GM12865 (cell line): ENCODE measurements at regions not wholly inside any gene's neighbourhood (a gene's known extent, or its start where the extent isn't known, plus 50 kb on each side); places are given as distances from the start of the nearest gene placed in this dataset.
"Not testable (repeated sequence)": the region's sequence is repeated elsewhere in the genome, so short reads cannot be mapped to it uniquely, and the experiment has no call there.

Source experiments
- DNase-seq: peaks from one replicate; pipeline ENCODE4 v3.0.0; 2010; ENCODE audit warnings: low read depth
- H3K4me3 ChIP-seq: 2 replicates; pipeline ENCODE4 v1.5.1; 2011; ENCODE audit warnings: mild to moderate bottlenecking, low read depth, low read length, control low read depth
- TF ChIP-seq, protein P1 (sequence below): IDR thresholded peaks from 2 replicates; pipeline ENCODE4 v1.5.1; 2011; ENCODE audit warnings: low read length, control low read depth, low read depth, inconsistent platforms; ENCODE audit not compliant: insufficient read depth; ENCODE audit errors: missing control alignments

DNA sequence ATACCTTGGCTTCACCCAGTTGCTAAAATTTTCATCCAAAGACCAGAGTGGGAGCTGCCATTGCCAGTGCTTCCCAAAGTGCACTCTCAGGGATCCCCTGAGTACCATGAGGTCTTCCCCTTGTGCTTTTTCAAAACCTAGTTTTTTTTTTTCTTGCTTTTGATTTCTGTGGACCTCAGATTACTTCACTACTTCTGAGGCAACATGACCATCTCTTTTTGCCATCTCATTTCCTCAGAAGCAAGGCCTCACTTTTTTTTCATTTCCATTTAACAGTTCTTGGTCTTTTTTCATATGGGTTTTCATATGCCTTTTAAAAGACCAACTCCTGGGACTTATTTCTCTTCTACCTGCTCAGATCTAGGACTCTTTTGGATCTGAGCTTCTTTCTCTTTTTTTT, 64.1 kb upstream of the MMS22L start:
- no peak for DNase-seq
- TF ChIP-seq, protein P1, sequence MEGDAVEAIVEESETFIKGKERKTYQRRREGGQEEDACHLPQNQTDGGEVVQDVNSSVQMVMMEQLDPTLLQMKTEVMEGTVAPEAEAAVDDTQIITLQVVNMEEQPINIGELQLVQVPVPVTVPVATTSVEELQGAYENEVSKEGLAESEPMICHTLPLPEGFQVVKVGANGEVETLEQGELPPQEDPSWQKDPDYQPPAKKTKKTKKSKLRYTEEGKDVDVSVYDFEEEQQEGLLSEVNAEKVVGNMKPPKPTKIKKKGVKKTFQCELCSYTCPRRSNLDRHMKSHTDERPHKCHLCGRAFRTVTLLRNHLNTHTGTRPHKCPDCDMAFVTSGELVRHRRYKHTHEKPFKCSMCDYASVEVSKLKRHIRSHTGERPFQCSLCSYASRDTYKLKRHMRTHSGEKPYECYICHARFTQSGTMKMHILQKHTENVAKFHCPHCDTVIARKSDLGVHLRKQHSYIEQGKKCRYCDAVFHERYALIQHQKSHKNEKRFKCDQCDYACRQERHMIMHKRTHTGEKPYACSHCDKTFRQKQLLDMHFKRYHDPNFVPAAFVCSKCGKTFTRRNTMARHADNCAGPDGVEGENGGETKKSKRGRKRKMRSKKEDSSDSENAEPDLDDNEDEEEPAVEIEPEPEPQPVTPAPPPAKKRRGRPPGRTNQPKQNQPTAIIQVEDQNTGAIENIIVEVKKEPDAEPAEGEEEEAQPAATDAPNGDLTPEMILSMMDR = no peak
- no peak overlapping the region for H3K4me3 ChIP-seq

DNA sequence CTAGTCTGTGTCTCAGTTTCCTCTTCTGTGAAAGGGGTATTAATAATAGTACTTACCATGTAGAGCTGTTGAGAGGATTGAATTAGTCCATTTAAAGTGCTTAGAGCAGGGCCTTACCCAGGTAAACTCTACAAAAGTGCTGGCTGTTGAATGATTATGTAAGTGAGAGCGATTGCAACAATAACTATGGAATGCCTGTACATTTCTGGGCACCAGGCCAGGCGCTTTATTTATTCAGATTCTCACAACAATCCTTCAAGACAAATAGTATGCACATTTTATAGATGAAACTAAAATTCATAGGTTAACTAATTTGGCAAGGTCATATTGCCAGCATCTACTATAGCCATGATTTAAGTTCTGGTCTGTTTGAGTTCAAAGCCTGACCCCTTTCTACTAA, 78.3 kb upstream of the MMS22L start:
- no peak for DNase-seq
- H3K4me3 ChIP-seq = no peak overlapping the region

DNA sequence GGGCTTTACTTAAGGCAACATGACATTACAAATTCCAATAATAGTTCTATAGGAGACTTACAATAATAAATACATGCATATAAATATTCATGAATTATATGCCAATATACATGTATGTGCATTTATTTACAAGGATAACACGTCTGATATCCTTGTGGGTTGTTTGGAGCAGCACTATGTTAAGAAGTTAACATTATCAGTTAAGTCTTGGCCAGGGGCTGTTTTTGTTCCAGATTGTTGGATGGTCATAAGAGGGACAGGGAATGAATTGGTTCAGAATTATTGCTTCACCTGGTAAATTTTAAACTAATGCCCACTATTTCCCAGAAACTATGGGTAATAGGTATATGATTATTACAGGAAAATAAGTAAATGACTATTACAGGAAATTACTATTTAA, 81.3 kb upstream of the MMS22L start:
- TF ChIP-seq, protein P1 = no peak
- no peak for DNase-seq
- H3K4me3 ChIP-seq = no peak overlapping the region

More for the DNA sequence above, 78.3 kb upstream of the MMS22L start:
- TF ChIP-seq, protein P1 = no peak

DNA sequence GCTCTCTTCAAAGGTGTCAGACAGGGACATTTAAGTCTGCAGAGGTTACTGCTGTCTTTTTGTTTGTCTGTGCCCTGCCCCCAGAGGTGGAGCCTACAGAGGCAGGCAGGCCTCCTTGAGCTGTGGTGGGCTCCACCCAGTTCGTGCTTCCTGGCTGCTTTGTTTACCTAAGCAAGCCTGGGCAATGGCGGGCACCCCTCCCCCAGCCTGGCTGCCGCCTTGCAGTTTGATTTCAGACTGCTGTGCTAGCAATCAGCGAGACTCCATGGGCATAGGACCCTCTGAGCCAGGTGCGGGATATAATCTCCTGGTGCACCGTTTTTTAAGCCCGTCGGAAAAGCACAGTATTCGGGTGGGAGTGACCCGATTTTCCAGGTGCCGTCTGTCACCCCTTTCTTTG, 99.1 kb upstream of the MMS22L start:
- not testable (repeated sequence) for DNase-seq, H3K4me3 ChIP-seq

DNA sequence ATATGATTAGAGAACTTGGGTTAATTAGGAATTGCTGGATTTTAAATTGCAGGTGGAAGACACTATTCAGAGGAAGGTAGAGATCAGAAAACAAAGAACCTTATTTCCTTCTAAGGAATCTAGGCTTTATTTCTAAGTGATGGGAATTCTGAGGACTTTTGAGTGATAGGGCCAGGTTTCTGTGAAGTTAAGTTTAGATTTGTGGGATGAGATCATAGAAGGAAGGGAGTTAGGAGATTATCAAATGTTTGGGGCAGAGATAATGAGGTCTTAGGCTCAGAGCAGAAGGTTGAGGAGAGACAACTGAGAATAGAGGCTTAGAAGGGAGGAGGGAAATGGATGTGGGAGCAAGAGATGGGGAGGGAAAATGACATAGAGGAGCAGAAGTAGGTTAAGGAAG, 109.7 kb upstream of the MMS22L start:
- no peak for DNase-seq
- TF ChIP-seq, protein P1 = no peak
- no peak overlapping the region for H3K4me3 ChIP-seq

DNA sequence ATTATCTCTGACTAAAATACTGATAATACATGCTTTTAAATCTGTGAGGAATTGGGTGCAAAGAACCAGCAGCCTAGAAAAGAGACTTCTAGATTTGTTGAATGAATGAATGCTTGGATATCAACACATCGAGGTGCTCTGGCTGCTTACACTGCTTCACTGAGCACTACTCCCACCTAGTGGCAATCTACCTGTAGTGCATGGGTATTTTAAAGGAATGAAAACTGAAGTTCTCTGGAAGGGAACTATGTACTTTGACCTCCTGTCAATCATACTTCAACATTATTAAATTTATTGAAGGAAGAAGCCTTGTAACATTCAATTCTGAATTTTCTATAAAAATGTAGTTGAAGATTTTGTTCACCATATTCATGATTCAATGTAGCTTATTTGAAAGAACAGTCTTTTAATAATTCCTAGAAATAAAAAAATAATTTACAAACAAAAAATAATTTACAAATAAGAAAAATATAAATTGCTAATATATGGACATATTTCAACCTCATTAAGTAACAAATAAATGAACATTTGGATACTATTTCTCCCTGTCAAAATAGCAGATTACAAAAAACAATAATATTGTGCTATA, 111.2 kb upstream of the MMS22L start:
- DNase-seq = peak; percentile 70
- H3K4me3 ChIP-seq = no peak overlapping the region
- TF ChIP-seq, protein P1 = peak; percentile 79

DNA sequence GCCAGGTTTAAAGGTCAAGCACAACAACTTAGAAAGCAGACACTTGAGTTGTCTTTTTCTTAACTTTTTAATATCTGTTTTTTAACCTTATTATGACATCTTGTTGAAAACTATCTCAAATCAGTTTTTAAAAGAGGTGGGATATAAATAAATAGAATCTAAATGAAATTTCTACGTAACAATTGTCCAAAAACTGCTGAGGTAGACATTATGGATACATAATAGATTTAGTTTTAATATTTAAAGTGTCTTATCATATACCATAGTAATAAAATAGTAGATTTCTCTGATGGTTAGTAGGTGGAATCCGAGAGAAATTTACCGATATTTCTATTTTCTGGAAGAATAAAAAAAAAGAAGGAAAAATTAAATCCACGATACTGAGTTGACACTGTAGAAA, 113.9 kb upstream of the MMS22L start:
- TF ChIP-seq, protein P1 = no peak
- H3K4me3 ChIP-seq = no peak overlapping the region
- DNase-seq = no peak
